GM23248 (cell line): ENCODE measurements at regions not wholly inside any gene's neighbourhood (a gene's known extent, or its start where the extent isn't known, plus 50 kb on each side); places are given as distances from the start of the nearest gene placed in this dataset.

ENCODE experiments used
- EZH2 ChIP-seq: fragments of 200-600 bp; sonication (generic); IDR thresholded peaks from 2 replicates; pipeline ENCODE4 v1.6.1; 2018; ENCODE audit warnings: antibody characterized with exemption, mild to moderate bottlenecking; ENCODE audit not compliant: insufficient read depth, poor library complexity, severe bottlenecking
- EZH2phosphoT487 ChIP-seq: fragments of 200-600 bp; sonication (generic); IDR thresholded peaks from 2 replicates; pipeline ENCODE4 v1.6.1; 2018; ENCODE audit warnings: antibody characterized with exemption, moderate library complexity, mild to moderate bottlenecking, low read depth; ENCODE audit not compliant: insufficient read depth

GRCh38 chr3:139769796-139770195 is 92.0 kb upstream of the NMNAT3 start:
- TF ChIP-seq EZH2phosphoT487, result no peak
- no peak for TF ChIP-seq EZH2
